GM19351 (cell line): ENCODE measurements at regions not wholly inside any gene's neighbourhood (a gene's known extent, or its start where the extent isn't known, plus 50 kb on each side); places are given as distances from the start of the nearest gene placed in this dataset.

ENCODE experiments used
- ATAC-seq: cut with Tn5 transposase; IDR thresholded peaks from one replicate; pipeline ENCODE4 v1.9.1; 2021; ENCODE audit warnings: mild to moderate bottlenecking, moderate library complexity; ENCODE audit not compliant: unreplicated experiment

GRCh38 chr5:161960314-161960713 is 107.3 kb upstream of the GABRG2 start:
- ATAC-seq = no peak

GRCh38 chr5:161966564-161966963 is 101.0 kb upstream of the GABRG2 start:
- peak; percentile 52 for ATAC-seq

GRCh38 chr5:161975350-161975749 is 92.2 kb upstream of the GABRG2 start:
- no peak for ATAC-seq

GRCh38 chr5:161988077-161988476 is 79.5 kb upstream of the GABRG2 start:
- ATAC-seq = no peak
